H1 (cell line): ENCODE measurements at regions not wholly inside any gene's neighbourhood (a gene's known extent, or its start where the extent isn't known, plus 50 kb on each side); places are given as distances from the start of the nearest gene placed in this dataset.

Experiments
- CTCF ChIA-PET: fragments of 300-600 bp; sonication (Branson Sonifier 250); formaldehyde crosslinking; loops from one replicate; lab custom pipeline; 2021; ENCODE audit not compliant: partially characterized antibody; lab: Charles Lee
- POLR2A ChIA-PET: fragments of 300-600 bp; sonication (Branson Sonifier 250); formaldehyde crosslinking; loops from one replicate; lab custom pipeline; 2021; ENCODE audit warnings: inconsistent platforms; ENCODE audit not compliant: partially characterized antibody; lab: Charles Lee
- DNase-seq, 2 experiments: peaks; one replicate each; pipeline versions ENCODE4 v3.0.0 to v3.0.0-alpha.2; 2010 to 2022; ENCODE audit warnings: low spot score in 2 of 2, low read depth in 1 of 2, mixed read lengths in 1 of 2
- FAIRE-seq: peaks from 2 replicates; lab custom pipeline; 2011; peaks lifted over from hg19 to GRCh38; lab: Jason Lieb, UNC
- H2AFZ ChIP-seq: 2 replicates; pipeline ENCODE4 v1.8.1; 2012; ENCODE audit warnings: low read length, inconsistent platforms
- H2AK5ac ChIP-seq: 2 replicates; pipeline ENCODE4 v1.6.1; 2013; ENCODE audit warnings: low read depth, low read length
- H2BK120ac ChIP-seq: replicated peaks from 2 replicates; pipeline ENCODE3; 2013; ENCODE audit warnings: low read depth, low read length, inconsistent platforms
- H2BK12ac ChIP-seq: 2 replicates; pipeline ENCODE4 v1.6.1; 2013; ENCODE audit warnings: low read depth, low read length
- H2BK15ac ChIP-seq: 2 replicates; pipeline ENCODE4 v1.6.1; 2013; ENCODE audit warnings: low read length
- H2BK20ac ChIP-seq: 2 replicates; pipeline ENCODE4 v1.6.1; 2013; ENCODE audit warnings: low read length
- H2BK5ac ChIP-seq: 2 replicates; pipeline ENCODE4 v1.6.1; 2013; ENCODE audit warnings: low read depth, low read length
- H3K14ac ChIP-seq: 2 replicates; pipeline ENCODE4 v1.6.1; 2013; ENCODE audit warnings: inconsistent platforms; ENCODE audit not compliant: insufficient read length
- H3K18ac ChIP-seq: 2 replicates; pipeline ENCODE4 v1.6.1; 2013; ENCODE audit warnings: low read length; ENCODE audit errors: extremely low read depth
- H3K23ac ChIP-seq: 2 replicates; pipeline ENCODE4 v1.6.1; 2013; ENCODE audit warnings: inconsistent platforms; ENCODE audit not compliant: insufficient read length
- H3K23me2 ChIP-seq: 2 replicates; pipeline ENCODE4 v1.6.1; 2013; ENCODE audit warnings: low read depth, low read length
- H3K27ac ChIP-seq: 2 replicates; pipeline ENCODE4 v1.6.1; 2011; ENCODE audit warnings: low read depth, low read length, inconsistent platforms
- H3K27me3 ChIP-seq, 4 experiments: replicated peaks in 1 of 4; 1 replicate in 1 of 4; 2 replicates in 3 of 4; pipeline versions ENCODE4 v1.6.1 to v1.8.1; 2011 to 2013; ENCODE audit warnings: low read length in 3 of 4, mild to moderate bottlenecking in 3 of 4, inconsistent platforms in 2 of 4, mixed read lengths in 2 of 4, moderate library complexity in 1 of 4; ENCODE audit not compliant: control insufficient read depth in 3 of 4, insufficient read depth in 3 of 4; ENCODE audit errors: extremely low read depth in 1 of 4
- H3K36me3 ChIP-seq, 4 experiments: 2 replicates each; pipeline versions ENCODE4 v1.6.1 to v1.8.1; 2011 to 2013; ENCODE audit warnings: mild to moderate bottlenecking in 4 of 4, low read length in 3 of 4, moderate library complexity in 2 of 4, control low read depth in 1 of 4, inconsistent platforms in 1 of 4; ENCODE audit not compliant: insufficient read depth in 4 of 4, control insufficient read depth in 2 of 4
- H3K4ac ChIP-seq: replicated peaks from 2 replicates; pipeline ENCODE3; 2013; ENCODE audit warnings: low read length, low read depth, mixed read lengths, inconsistent platforms; ENCODE audit not compliant: insufficient read length
- H3K4me1 ChIP-seq, 4 experiments: replicated peaks in 1 of 4; 1 replicate in 1 of 4; 2 replicates in 3 of 4; pipeline versions ENCODE4 v1.6.1 to v1.8.1; 2011 to 2013; ENCODE audit warnings: low read length in 3 of 4, inconsistent platforms in 2 of 4, mixed read lengths in 1 of 4; ENCODE audit not compliant: insufficient read depth in 4 of 4, control insufficient read depth in 3 of 4
- H3K4me2 ChIP-seq, 2 experiments: 2 replicates each; pipeline versions ENCODE4 v1.6.1 to v1.8.1; 2011 to 2013; ENCODE audit warnings: low read depth in 2 of 2, low read length in 2 of 2, control low read depth in 1 of 2, inconsistent platforms in 1 of 2, mild to moderate bottlenecking in 1 of 2; ENCODE audit not compliant: insufficient read depth in 1 of 2
- H3K4me3 ChIP-seq, 4 experiments: fragments of 200-600, 300-600 bp in 1 of 4; sonication (generic), shearing (Covaris generic), sonication (Bioruptor Twin) in 1 of 4; 2 replicates each; pipeline versions ENCODE4 v1.5.1 to v1.8.1; 2011 to 2016; ENCODE audit warnings: low read length in 4 of 4, low read depth in 3 of 4, control low read depth in 2 of 4, inconsistent platforms in 2 of 4, mild to moderate bottlenecking in 2 of 4, mixed read lengths in 1 of 4, moderate library complexity in 1 of 4; ENCODE audit not compliant: insufficient read depth in 2 of 4; ENCODE audit errors: extremely low read depth in 1 of 4
- H3K56ac ChIP-seq: replicated peaks from 2 replicates; pipeline ENCODE3; 2013; ENCODE audit warnings: low read depth, mild to moderate bottlenecking, mixed read lengths, low read length, inconsistent platforms; ENCODE audit not compliant: insufficient read length
- H3K79me1 ChIP-seq: 2 replicates; pipeline ENCODE4 v1.6.1; 2013; ENCODE audit warnings: low read depth, low read length, control low read depth
- H3K79me2 ChIP-seq, 2 experiments: 2 replicates each; pipeline versions ENCODE4 v1.6.1 to v1.8.1; 2012 to 2013; ENCODE audit warnings: low read length in 2 of 2, mild to moderate bottlenecking in 2 of 2, inconsistent platforms in 1 of 2; ENCODE audit not compliant: insufficient read depth in 2 of 2, control insufficient read depth in 1 of 2
- H3K9ac ChIP-seq, 4 experiments: replicated peaks in 1 of 4; 1 replicate in 1 of 4; 2 replicates in 3 of 4; pipeline versions ENCODE4 v1.6.1 to v1.8.1; 2011 to 2013; ENCODE audit warnings: low read depth in 3 of 4, low read length in 3 of 4, control low read depth in 2 of 4, mild to moderate bottlenecking in 2 of 4, moderate library complexity in 2 of 4, inconsistent platforms in 1 of 4; ENCODE audit errors: extremely low read depth in 1 of 4
- H3K9me3 ChIP-seq, 2 experiments: 2 replicates each; pipeline versions ENCODE4 v1.6.1 to v1.8.1; 2012 to 2013; ENCODE audit warnings: mild to moderate bottlenecking in 2 of 2, moderate library complexity in 2 of 2, control low read depth in 1 of 2, inconsistent platforms in 1 of 2, low read depth in 1 of 2, low read length in 1 of 2, mixed read lengths in 1 of 2; ENCODE audit not compliant: insufficient read depth in 2 of 2
- H4K20me1 ChIP-seq, 2 experiments: replicated peaks in 1 of 2; 2 replicates each; pipeline versions ENCODE3 to v1.8.1; 2011 to 2013; ENCODE audit warnings: inconsistent platforms in 2 of 2, low read length in 2 of 2, mild to moderate bottlenecking in 1 of 2; ENCODE audit not compliant: insufficient read depth in 2 of 2, control insufficient read depth in 1 of 2
- H4K5ac ChIP-seq: 2 replicates; pipeline ENCODE4 v1.6.1; 2013; ENCODE audit warnings: low read length, low read depth, mixed read lengths, inconsistent platforms; ENCODE audit not compliant: insufficient read length
- H4K8ac ChIP-seq: 2 replicates; pipeline ENCODE4 v1.8.0; 2013; ENCODE audit warnings: mild to moderate bottlenecking, moderate library complexity, low read length, inconsistent platforms; ENCODE audit not compliant: insufficient read depth; ENCODE audit errors: extremely low read depth
- H4K91ac ChIP-seq: replicated peaks from 2 replicates; pipeline ENCODE3; 2013; ENCODE audit warnings: low read length, mixed read lengths, inconsistent platforms; ENCODE audit not compliant: insufficient read length
- EP300 ChIP-seq, 2 experiments: IDR thresholded peaks; 1 replicate in 1 of 2; 2 replicates in 1 of 2; pipeline ENCODE4 v1.6.1; 2011 to 2012; ENCODE audit warnings: low read depth in 2 of 2, low read length in 2 of 2, mild to moderate bottlenecking in 2 of 2, borderline replicate concordance in 1 of 2, inconsistent platforms in 1 of 2, moderate library complexity in 1 of 2
- POLR2A ChIP-seq, 2 experiments: IDR thresholded peaks; 1 replicate in 1 of 2; 2 replicates in 1 of 2; pipeline ENCODE4 v1.6.1; 2011; ENCODE audit warnings: low read depth in 2 of 2, low read length in 2 of 2, mild to moderate bottlenecking in 2 of 2; ENCODE audit errors: control extremely low read depth in 1 of 2
- WGBS, 2 experiments: shearing (Covaris generic) in 1 of 2; methylation state at CpG; one replicate each; pipeline versions ENCODE4 v1.1.6 to v1.1.7; 2013 to 2015; ENCODE audit warnings: low lambda C conversion rate in 2 of 2, mixed read lengths in 2 of 2, inconsistent platforms in 1 of 2, low coverage in 1 of 2, missing lambda C conversion rate in 1 of 2; ENCODE audit not compliant: insufficient replicate concordance in 2 of 2, insufficient coverage in 1 of 2, insufficient read length in 1 of 2; ENCODE audit errors: extremely low coverage in 1 of 2, missing lambda C conversion rate in 1 of 2; 5-methylcytosine and 5-hydroxymethylcytosine counted together

DNA sequence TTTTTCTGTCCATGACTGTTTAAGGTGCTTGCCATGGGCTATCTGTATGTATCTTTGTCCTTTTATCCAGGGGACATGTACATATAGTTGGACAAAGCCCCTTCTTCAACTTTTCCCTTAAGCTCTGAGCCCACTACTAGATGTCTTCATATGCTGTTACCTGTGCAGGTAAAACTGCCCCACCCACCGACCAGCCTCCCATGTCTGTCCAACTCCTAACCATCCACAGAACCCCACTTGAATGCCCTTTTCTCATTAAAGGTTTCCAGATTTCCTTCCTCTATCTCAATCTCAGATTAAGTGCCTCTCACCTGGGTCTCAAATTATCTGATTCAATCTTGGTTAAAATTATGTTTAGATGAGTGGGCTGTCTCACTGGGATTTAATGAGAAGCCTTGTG, 136.3 kb downstream of the RNASET2 start:
- H3K27ac ChIP-seq = no peak overlapping the region
- POLR2A ChIA-PET = no interaction called here
- H3K36me3 ChIP-seq = no peaks in the 10 kb centered on the region
- H3K9ac ChIP-seq = no peak overlapping the region
- H3K23ac ChIP-seq = no peak overlapping the region
- no peak overlapping the region for H3K4me3 ChIP-seq
- H3K27me3 ChIP-seq = no peaks in the 10 kb centered on the region
- no peak overlapping the region for H3K4ac ChIP-seq
- H3K79me2 ChIP-seq = no peaks in the 10 kb centered on the region
- no peaks in the 10 kb centered on the region for H3K9me3 ChIP-seq
- 82% methylated on average over 1 of the region's 1 CpG; no CpG with 5 or more reads in 1 of the 2 experiments for WGBS, 2 experiments
- no peak overlapping the region for H2BK12ac ChIP-seq
- peaks cover 5% of the 10 kb centered on the region; the same call in 1 of the 2 replicates for H3K23me2 ChIP-seq
- H2BK5ac ChIP-seq = no peak overlapping the region
- H4K20me1 ChIP-seq = no peaks in the 10 kb centered on the region
- H3K79me1 ChIP-seq = no peaks in the 10 kb centered on the region
- no peak overlapping the region for H4K91ac ChIP-seq
- no peak overlapping the region for H2AK5ac ChIP-seq
- no peak overlapping the region for H2BK120ac ChIP-seq
- H3K14ac ChIP-seq = no peak overlapping the region
- no peak overlapping the region for H3K4me2 ChIP-seq
- H3K4me1 ChIP-seq = no peaks in the 10 kb centered on the region
- no peak overlapping the region for H4K8ac ChIP-seq
- no peak overlapping the region for H3K18ac ChIP-seq
- no peak overlapping the region for H2AFZ ChIP-seq
- no peak overlapping the region for H2BK20ac ChIP-seq
- CTCF ChIA-PET = interaction anchor here (0.9 to 1.3 kb wide), 3 partner anchors 18 to 170 kb away, joined by 3 read pairs; no protein-coding TSS in a partner anchor
- no peak for FAIRE-seq
- DNase-seq = no peak
- H3K56ac ChIP-seq = no peak overlapping the region
- H4K5ac ChIP-seq = no peak overlapping the region
- H2BK15ac ChIP-seq = no peak overlapping the region
- no peak for TF ChIP-seq EP300 (IDR thresholded peaks at IDR 0.05; ENCODE audit: borderline replicate concordance in 1 of 2, low read depth in 2 of 2, low read length in 2 of 2)
- TF ChIP-seq POLR2A (IDR thresholded peaks at IDR 0.05; ENCODE audit: control extremely low read depth in 1 of 2, low read depth in 2 of 2, low read length in 2 of 2) = no peak
